SJSA1 (cell line): ENCODE measurements at regions not wholly inside any gene's neighbourhood (a gene's known extent, or its start where the extent isn't known, plus 50 kb on each side); places are given as distances from the start of the nearest gene placed in this dataset.

Source experiments
- DNase-seq, 2 experiments: peaks; one replicate each; pipeline ENCODE4 v3.0.0-alpha.2; 2015 to 2020; ENCODE audit warnings: low spot score in 2 of 2, low read depth in 1 of 2
- H3K27ac ChIP-seq: fragments of 250-450 bp; sonication (Bioruptor Pico); 2 replicates; pipeline ENCODE4 v1.5.1; 2020; ENCODE audit warnings: mild to moderate bottlenecking, moderate library complexity
- H3K27me3 ChIP-seq: fragments of 250-450 bp; sonication (Bioruptor Pico); replicated peaks from 2 replicates; pipeline ENCODE4 v1.5.1; 2020; ENCODE audit warnings: mild to moderate bottlenecking, moderate library complexity
- H3K36me3 ChIP-seq: fragments of 250-450 bp; sonication (Bioruptor Pico); 2 replicates; pipeline ENCODE4 v1.5.1; 2020; ENCODE audit warnings: mild to moderate bottlenecking
- H3K4me1 ChIP-seq: fragments of 250-450 bp; sonication (Bioruptor Pico); replicated peaks from 2 replicates; pipeline ENCODE4 v1.6.1; 2021; ENCODE audit warnings: mild to moderate bottlenecking
- H3K4me3 ChIP-seq: fragments of 250-450 bp; sonication (Bioruptor Pico); 2 replicates; pipeline ENCODE4 v1.5.1; 2020; ENCODE audit warnings: mild to moderate bottlenecking
- H3K9me3 ChIP-seq: fragments of 250-450 bp; sonication (Bioruptor Pico); replicated peaks from 2 replicates; pipeline ENCODE4 v1.5.1; 2020; ENCODE audit warnings: mild to moderate bottlenecking

- Histone ChIP-seq H3K4me3 (no peak overlapping the region), H3K4me1 (peaks cover 6% of the 10 kb centered on the region), H3K27me3 (no peaks in the 10 kb centered on the region), H3K27ac (no peak overlapping the region), H3K36me3 (no peaks in the 10 kb centered on the region), H3K9me3 (no peaks in the 10 kb centered on the region)
- DNase-seq: no peak
Observed at GRCh38 chr1:95575291-95575690, 341.3 kb downstream of the RWDD3 start.

GRCh38 chr1:95578462-95578861 is 344.5 kb downstream of the RWDD3 start:
- DNase-seq: no peak
- Histone ChIP-seq H3K9me3 (no peaks in the 10 kb centered on the region), H3K4me3 (no peak overlapping the region), H3K4me1 (peaks cover 6% of the 10 kb centered on the region), H3K27ac (peak overlapping the region; percentile 29; the same call in 1 of the 2 replicates), H3K36me3 (no peaks in the 10 kb centered on the region), H3K27me3 (no peaks in the 10 kb centered on the region)

DNA sequence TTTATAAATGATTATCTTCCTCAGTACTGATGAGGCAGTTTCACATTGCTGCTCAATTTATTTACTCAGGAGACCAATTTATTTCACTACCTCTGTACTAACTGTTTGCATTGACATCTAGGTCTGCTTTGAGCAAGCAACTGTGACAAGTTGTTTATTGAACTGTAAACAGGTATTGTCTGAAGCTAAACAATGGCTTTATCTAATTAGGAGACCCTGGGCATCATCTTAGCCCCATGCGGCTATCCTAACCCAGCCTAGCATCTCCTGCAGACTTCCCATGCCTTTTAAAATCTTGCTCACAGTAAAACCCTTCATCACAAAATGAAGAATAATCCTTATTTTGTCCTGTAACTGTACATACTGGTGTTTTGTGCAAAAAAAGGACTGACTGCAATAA is 348.2 kb downstream of the RWDD3 start:
- H3K4me3 ChIP-seq: no peak overlapping the region
- H3K9me3 ChIP-seq: no peaks in the 10 kb centered on the region
- no peaks in the 10 kb centered on the region for H3K27me3 ChIP-seq
- H3K4me1 ChIP-seq: peaks cover 6% of the 10 kb centered on the region
- H3K36me3 ChIP-seq: no peaks in the 10 kb centered on the region
- no peak overlapping the region for H3K27ac ChIP-seq
- no peak for DNase-seq

GRCh38 chr1:95582746-95583145 is 348.7 kb downstream of the RWDD3 start:
- Histone ChIP-seq H3K4me3 (no peak overlapping the region), H3K36me3 (no peaks in the 10 kb centered on the region), H3K4me1 (peaks cover 6% of the 10 kb centered on the region), H3K27ac (no peak overlapping the region), H3K9me3 (no peaks in the 10 kb centered on the region), H3K27me3 (no peaks in the 10 kb centered on the region)
- DNase-seq: no peak

DNA sequence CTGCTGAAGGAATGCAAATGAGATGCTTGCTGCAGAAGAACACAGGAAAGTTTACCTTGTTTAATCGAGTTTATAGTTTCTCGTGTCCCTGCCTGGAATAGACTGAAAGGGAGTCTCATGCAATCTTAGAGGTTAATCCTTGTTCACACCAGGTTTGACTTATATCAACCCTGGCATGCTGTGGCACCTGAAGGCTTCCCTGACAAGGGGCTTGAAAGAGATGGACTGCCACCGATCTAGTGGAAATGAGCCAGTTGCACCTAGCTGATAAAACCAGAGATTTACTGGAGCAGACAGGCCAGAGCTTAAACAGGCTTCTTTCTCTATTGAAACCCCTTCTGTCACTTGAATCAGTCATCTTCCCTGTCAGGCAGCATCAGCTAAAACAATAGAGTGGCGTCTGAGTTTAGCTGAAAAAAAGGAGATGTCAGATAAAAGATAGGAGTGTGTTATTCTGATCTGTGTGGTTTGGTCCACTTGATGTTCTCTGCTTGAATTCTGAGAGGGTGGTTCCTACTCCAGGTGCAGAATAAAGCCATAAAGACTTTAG is 349.7 kb downstream of the RWDD3 start:
- Histone ChIP-seq H3K4me1 (peaks cover 2% of the 10 kb centered on the region), H3K36me3 (no peaks in the 10 kb centered on the region), H3K9me3 (no peaks in the 10 kb centered on the region), H3K4me3 (no peak overlapping the region), H3K27me3 (no peaks in the 10 kb centered on the region), H3K27ac (no peak overlapping the region)
- no peak for DNase-seq

- H3K27ac ChIP-seq: no peak overlapping the region
- H3K27me3 ChIP-seq: no peaks in the 10 kb centered on the region
Observed at GRCh38 chr1:95584315-95584714, 350.3 kb downstream of the RWDD3 start.

GRCh38 chr1:95604771-95605170 is 370.8 kb downstream of the RWDD3 start:
- no peak for DNase-seq
- Histone ChIP-seq H3K4me1 (peaks cover 24% of the 10 kb centered on the region), H3K27ac (no peak overlapping the region), H3K27me3 (no peaks in the 10 kb centered on the region), H3K9me3 (no peaks in the 10 kb centered on the region), H3K36me3 (no peaks in the 10 kb centered on the region), H3K4me3 (no peak overlapping the region)

More at GRCh38 chr1:95584315-95584714, 350.3 kb downstream of the RWDD3 start:
- H3K9me3 ChIP-seq: no peaks in the 10 kb centered on the region
- no peak overlapping the region for H3K4me3 ChIP-seq
- H3K36me3 ChIP-seq: no peaks in the 10 kb centered on the region
- H3K4me1 ChIP-seq: no peaks in the 10 kb centered on the region
- no peak for DNase-seq

GRCh38 chr1:95614197-95614596 is 380.2 kb downstream of the RWDD3 start:
- Histone ChIP-seq H3K36me3 (no peaks in the 10 kb centered on the region), H3K4me3 (no peak overlapping the region), H3K27ac (no peak overlapping the region), H3K4me1 (peaks cover under 1% of the 10 kb centered on the region), H3K27me3 (no peaks in the 10 kb centered on the region), H3K9me3 (no peaks in the 10 kb centered on the region)
- no peak for DNase-seq

DNA sequence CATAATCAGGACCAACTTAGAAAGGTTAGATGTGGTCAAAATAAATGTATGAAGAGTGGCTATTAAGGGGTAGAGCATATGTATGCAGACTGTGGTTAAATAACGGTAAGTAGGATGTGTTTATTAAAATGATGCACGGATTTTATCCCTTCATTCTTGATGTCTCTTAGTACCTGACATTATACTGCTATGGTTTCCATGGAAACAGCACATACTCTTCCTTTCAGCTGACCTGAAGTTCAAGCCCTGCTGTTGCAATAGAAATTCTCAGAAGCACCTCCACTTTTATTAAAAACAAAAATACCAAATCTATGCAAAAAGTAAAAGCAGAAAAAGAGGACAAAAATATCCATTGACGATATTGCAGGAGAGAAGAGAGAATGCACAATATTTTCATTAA is 381.4 kb downstream of the RWDD3 start:
- no peak for DNase-seq
- H3K36me3 ChIP-seq: no peaks in the 10 kb centered on the region

DNA sequence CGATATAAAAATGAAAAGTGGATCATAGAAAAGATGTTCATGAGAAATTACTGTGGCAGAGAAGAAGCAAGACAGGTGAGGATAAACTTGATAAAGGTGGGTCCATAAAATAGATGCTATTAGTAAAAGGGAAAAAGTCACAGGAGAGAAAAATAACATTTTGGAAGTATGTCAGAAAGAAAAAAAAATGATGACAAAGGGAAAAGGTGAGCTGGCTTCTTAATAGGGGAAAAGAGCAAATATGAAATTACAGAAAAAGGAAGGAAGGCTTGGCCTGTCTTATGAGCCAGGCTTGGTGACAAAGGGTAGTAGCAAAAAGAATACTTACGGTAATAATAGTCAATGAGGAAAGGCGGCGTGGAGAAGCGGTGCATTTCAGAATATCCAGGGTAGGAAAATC is 386.1 kb downstream of the RWDD3 start:
- Histone ChIP-seq H3K27ac (no peak overlapping the region), H3K4me3 (no peak overlapping the region), H3K27me3 (no peaks in the 10 kb centered on the region), H3K36me3 (no peaks in the 10 kb centered on the region), H3K9me3 (no peaks in the 10 kb centered on the region), H3K4me1 (no peaks in the 10 kb centered on the region)
- DNase-seq: no peak

More for the DNA sequence above, 381.4 kb downstream of the RWDD3 start:
- Histone ChIP-seq H3K27ac (no peak overlapping the region), H3K4me1 (no peaks in the 10 kb centered on the region), H3K27me3 (no peaks in the 10 kb centered on the region), H3K4me3 (no peak overlapping the region), H3K9me3 (no peaks in the 10 kb centered on the region)

DNA sequence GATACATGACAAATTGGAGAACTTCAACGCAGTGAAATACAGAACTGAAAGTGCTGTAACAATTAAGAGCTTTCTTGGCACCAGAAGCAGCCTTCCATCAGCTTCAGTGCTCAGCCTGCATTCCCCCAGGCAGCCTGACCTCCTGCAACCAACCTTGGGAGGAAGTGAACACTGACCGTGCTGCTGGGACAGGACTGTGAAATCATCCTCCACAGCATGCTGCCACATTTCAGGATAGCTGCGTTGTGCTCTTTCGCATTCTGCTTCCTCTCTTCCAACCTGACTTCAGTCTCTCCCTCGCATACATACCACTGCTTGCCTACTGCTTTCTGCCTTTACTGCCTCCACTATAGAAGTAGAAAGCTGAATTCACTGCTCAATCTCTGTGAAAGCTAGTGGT is 388.6 kb downstream of the RWDD3 start:
- no peaks in the 10 kb centered on the region for H3K27me3 ChIP-seq
- no peaks in the 10 kb centered on the region for H3K9me3 ChIP-seq
- no peak overlapping the region for H3K4me3 ChIP-seq
- peaks cover 7% of the 10 kb centered on the region for H3K4me1 ChIP-seq
- no peak overlapping the region for H3K27ac ChIP-seq
- H3K36me3 ChIP-seq: no peaks in the 10 kb centered on the region
- DNase-seq: no peak

DNA sequence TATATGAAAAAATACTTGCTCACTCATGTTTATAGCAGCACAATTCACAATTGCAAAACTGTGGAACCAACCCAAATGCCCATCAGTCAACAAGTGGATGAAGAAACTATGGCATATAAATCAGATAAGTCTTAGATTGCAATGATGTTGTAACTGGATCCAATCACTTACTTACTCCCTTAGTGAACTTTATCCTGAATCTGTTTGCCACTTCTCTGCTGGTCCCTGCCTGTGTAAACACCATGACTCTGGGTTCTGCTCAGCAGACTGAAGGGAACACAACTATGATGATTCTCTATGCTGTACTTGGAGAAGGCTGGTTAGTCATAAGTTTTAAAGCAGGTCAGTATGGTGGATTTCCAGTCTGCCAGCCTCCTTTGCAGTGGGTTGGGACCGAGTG is 391.2 kb downstream of the RWDD3 start:
- no peak overlapping the region for H3K4me3 ChIP-seq
- no peaks in the 10 kb centered on the region for H3K27me3 ChIP-seq
- H3K4me1 ChIP-seq: peaks cover 7% of the 10 kb centered on the region
- no peak for DNase-seq
- H3K36me3 ChIP-seq: no peaks in the 10 kb centered on the region
- H3K27ac ChIP-seq: no peak overlapping the region
- H3K9me3 ChIP-seq: no peaks in the 10 kb centered on the region

GRCh38 chr1:95627244-95627643 is 393.2 kb downstream of the RWDD3 start:
- Histone ChIP-seq H3K4me3 (no peak overlapping the region), H3K36me3 (no peaks in the 10 kb centered on the region), H3K4me1 (peaks cover 7% of the 10 kb centered on the region), H3K27ac (no peak overlapping the region), H3K27me3 (no peaks in the 10 kb centered on the region), H3K9me3 (no peaks in the 10 kb centered on the region)
- DNase-seq: peak in 1 of 2 experiments; percentile 18

DNA sequence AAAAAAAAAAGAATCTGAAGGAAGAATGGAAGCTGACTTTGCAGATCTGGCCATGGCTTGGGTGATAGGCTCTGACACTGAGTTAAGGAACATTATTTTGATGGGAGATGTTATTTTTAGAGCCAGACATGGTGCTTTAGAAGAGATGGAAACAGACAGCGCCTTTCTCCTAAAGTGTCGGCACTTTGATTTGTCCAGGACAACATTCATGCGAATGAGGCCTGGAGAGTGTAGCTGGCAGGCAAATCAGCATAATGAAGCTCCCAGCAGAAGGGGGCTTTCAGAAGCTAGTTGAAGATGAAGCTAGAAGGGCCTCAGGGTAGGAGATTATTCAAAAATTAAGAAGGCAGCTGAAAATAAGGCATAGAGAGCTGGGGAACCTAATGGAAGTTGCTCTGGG is 397.7 kb downstream of the RWDD3 start:
- Histone ChIP-seq H3K27me3 (no peaks in the 10 kb centered on the region), H3K27ac (no peak overlapping the region), H3K36me3 (no peaks in the 10 kb centered on the region), H3K4me3 (no peak overlapping the region), H3K4me1 (peaks cover 7% of the 10 kb centered on the region), H3K9me3 (no peaks in the 10 kb centered on the region; the same call in 1 of the 2 replicates)
- no peak for DNase-seq

DNA sequence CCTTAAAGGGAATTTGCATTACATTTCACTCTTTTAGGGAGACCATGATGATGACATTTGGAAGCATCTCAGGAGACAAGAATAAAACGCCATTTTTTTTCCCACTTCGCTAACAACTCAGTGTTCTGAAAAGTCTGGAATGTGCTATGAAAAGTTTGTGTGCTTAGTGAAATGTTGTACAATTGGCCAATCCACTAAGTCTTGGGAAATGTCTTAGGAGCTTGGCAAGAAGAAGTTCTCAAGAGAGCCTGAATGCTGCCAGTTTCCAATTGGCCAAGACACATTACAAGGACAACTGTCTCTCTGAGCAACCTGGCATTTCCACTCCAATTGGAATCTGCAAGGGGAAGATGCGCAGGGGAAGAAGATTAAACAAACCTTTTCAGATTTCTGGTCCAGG is 401.8 kb downstream of the RWDD3 start:
- Histone ChIP-seq H3K27ac (no peak overlapping the region), H3K36me3 (no peaks in the 10 kb centered on the region), H3K27me3 (no peaks in the 10 kb centered on the region), H3K9me3 (no peaks in the 10 kb centered on the region; the same call in 1 of the 2 replicates), H3K4me3 (no peak overlapping the region), H3K4me1 (no peaks in the 10 kb centered on the region)
- no peak for DNase-seq
